DOHH2 (cell line): ENCODE measurements at regions not wholly inside any gene's neighbourhood (a gene's known extent, or its start where the extent isn't known, plus 50 kb on each side); places are given as distances from the start of the nearest gene placed in this dataset.

Source experiments
- H3F3A ChIP-seq: fragments of 200-600 bp; sonication (generic), shearing (Covaris generic); 2 replicates; pipeline ENCODE4 v1.6.0; 2016; ENCODE audit warnings: antibody characterized with exemption, mild to moderate bottlenecking; ENCODE audit not compliant: control insufficient read depth, insufficient read depth
- H3K27ac ChIP-seq: fragments of 200-600 bp; sonication (generic); 2 replicates; pipeline ENCODE4 v1.5.1; 2014; ENCODE audit warnings: low read depth, mild to moderate bottlenecking, low read length, moderate library complexity
- H3K27me3 ChIP-seq: fragments of 200-600 bp; sonication (generic); 2 replicates; pipeline ENCODE4 v1.6.1; 2014; ENCODE audit warnings: mild to moderate bottlenecking, low read length, mixed read lengths; ENCODE audit not compliant: control insufficient read depth
- H3K36me3 ChIP-seq: fragments of 200-600 bp; sonication (generic); 2 replicates; pipeline ENCODE4 v1.6.1; 2014; ENCODE audit warnings: mild to moderate bottlenecking, low read length, moderate library complexity, mixed read lengths; ENCODE audit not compliant: control insufficient read depth
- H3K4me1 ChIP-seq: fragments of 200-600 bp; sonication (generic); 2 replicates; pipeline ENCODE4 v1.6.1; 2014; ENCODE audit warnings: mild to moderate bottlenecking, low read length, mixed read lengths; ENCODE audit not compliant: control insufficient read depth
- H3K4me2 ChIP-seq: fragments of 200-600 bp; sonication (generic); 2 replicates; pipeline ENCODE4 v1.6.0; 2014; ENCODE audit warnings: mild to moderate bottlenecking, low read length, moderate library complexity
- H3K4me3 ChIP-seq: fragments of 200-600 bp; sonication (generic); 2 replicates; pipeline ENCODE4 v1.5.1; 2014; ENCODE audit warnings: mild to moderate bottlenecking, low read length, mixed read lengths
- H3K79me2 ChIP-seq: fragments of 200-600 bp; sonication (generic); 2 replicates; pipeline ENCODE4 v1.6.1; 2014; ENCODE audit warnings: mild to moderate bottlenecking, low read length, mixed read lengths; ENCODE audit not compliant: control insufficient read depth
- H3K9me2 ChIP-seq: fragments of 200-600 bp; sonication (generic); replicated peaks from 2 replicates; pipeline ENCODE4 v1.6.1; 2014; ENCODE audit warnings: mild to moderate bottlenecking, low read length, mixed read lengths; ENCODE audit not compliant: control insufficient read depth
- H3K9me3 ChIP-seq: fragments of 200-600 bp; sonication (generic); 2 replicates; pipeline ENCODE4 v1.6.1; 2014; ENCODE audit warnings: antibody characterized with exemption, low read length, mixed read lengths; ENCODE audit not compliant: control insufficient read depth, insufficient read depth
- H4K20me1 ChIP-seq: fragments of 200-600 bp; sonication (generic); 2 replicates; pipeline ENCODE4 v1.6.0; 2014; ENCODE audit warnings: low read depth, mild to moderate bottlenecking, antibody characterized with exemption, low read length, moderate library complexity; ENCODE audit not compliant: control insufficient read depth, insufficient read depth
- CTCF ChIP-seq: fragments of 200-600 bp; sonication (generic); IDR thresholded peaks from one replicate; pipeline ENCODE4 v1.5.1; 2014; ENCODE audit warnings: antibody characterized with exemption, mild to moderate bottlenecking, low read depth, low read length; ENCODE audit not compliant: poor library complexity, severe bottlenecking
- EZH2phosphoT487 ChIP-seq: fragments of 200-600 bp; sonication (generic); IDR thresholded peaks from 2 replicates; pipeline ENCODE4 v1.6.1; 2017; ENCODE audit warnings: borderline replicate concordance, mild to moderate bottlenecking, antibody characterized with exemption, low read length, moderate library complexity, mixed read lengths

- Histone ChIP-seq H3K79me2 (no peaks in the 10 kb centered on the region), H3K9me2 (no peaks in the 10 kb centered on the region), H3K4me3 (no peak overlapping the region), H3K4me2 (no peak overlapping the region), H3K27me3 (no peaks in the 10 kb centered on the region), H3K4me1 (no peaks in the 10 kb centered on the region), H3K27ac (no peak overlapping the region), H4K20me1 (no peaks in the 10 kb centered on the region), H3K9me3 (peaks cover 14% of the 10 kb centered on the region), H3F3A (no peaks in the 10 kb centered on the region), H3K36me3 (no peaks in the 10 kb centered on the region)
- TF ChIP-seq CTCF (no peak), EZH2phosphoT487 (no peak)
These were observed 1829.2 kb downstream of the NCAM2 start for GRCh38 chr21:22827422-22827821.

- Histone ChIP-seq H3K27me3 (no peaks in the 10 kb centered on the region), H3K79me2 (no peaks in the 10 kb centered on the region), H3K4me3 (no peak overlapping the region), H4K20me1 (no peaks in the 10 kb centered on the region), H3K27ac (no peak overlapping the region), H3K9me2 (no peaks in the 10 kb centered on the region), H3K9me3 (peaks cover 8% of the 10 kb centered on the region; the same call in 1 of the 2 replicates), H3F3A (no peaks in the 10 kb centered on the region), H3K4me2 (no peak overlapping the region), H3K36me3 (no peaks in the 10 kb centered on the region), H3K4me1 (no peaks in the 10 kb centered on the region)
- no peak for TF ChIP-seq EZH2phosphoT487
- no peak for TF ChIP-seq CTCF
These were observed 1844.7 kb downstream of the NCAM2 start for GRCh38 chr21:22842875-22843274.

- H3K4me1 ChIP-seq = no peaks in the 10 kb centered on the region
- TF ChIP-seq EZH2phosphoT487 (no peak), CTCF (no peak)
- H3F3A ChIP-seq = no peaks in the 10 kb centered on the region
- H3K79me2 ChIP-seq = no peaks in the 10 kb centered on the region
- H3K4me3 ChIP-seq = no peak overlapping the region
- no peaks in the 10 kb centered on the region for H3K27me3 ChIP-seq
- no peak overlapping the region for H3K27ac ChIP-seq
- no peaks in the 10 kb centered on the region for H4K20me1 ChIP-seq
- no peaks in the 10 kb centered on the region for H3K36me3 ChIP-seq
- no peaks in the 10 kb centered on the region; the same call in 1 of the 2 replicates for H3K9me3 ChIP-seq
- no peaks in the 10 kb centered on the region for H3K9me2 ChIP-seq
- H3K4me2 ChIP-seq = no peak overlapping the region
These were observed 1857.4 kb downstream of the NCAM2 start for GRCh38 chr21:22855581-22855980.
